ENCODE measurements at regions not wholly inside any gene's neighbourhood (a gene's known extent, or its start where the extent isn't known, plus 50 kb on each side); places are given as distances from the start of the nearest gene placed in this dataset.
A peak's percentile ranks its signal among the peaks of the same experiment; 100 is the strongest.

DNA sequence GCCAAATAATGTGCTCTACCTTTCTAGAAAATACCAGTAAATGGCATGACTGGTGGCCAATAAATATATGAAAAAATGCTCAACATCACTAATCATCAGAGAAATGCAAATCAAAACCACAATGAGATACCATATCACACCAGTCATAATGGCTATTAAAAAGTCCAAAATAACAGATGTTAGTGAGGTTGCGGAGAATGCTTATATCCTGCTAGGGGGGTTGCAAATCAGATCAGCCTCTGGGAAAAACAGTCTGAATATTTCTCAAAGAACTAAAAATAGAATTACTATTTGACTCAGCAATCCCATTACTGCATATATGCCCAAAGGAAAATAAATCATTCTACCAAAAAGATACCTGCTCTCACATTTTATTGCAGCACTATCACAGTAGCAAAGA, 115.1 kb downstream of the RASGEF1B start:
- Histone ChIP-seq H3K4me3 (no peak overlapping the region), H3K9me3 (no peaks in the 10 kb centered on the region), H3K4me1 (no peaks in the 10 kb centered on the region), H3K27ac (no peak overlapping the region), H3K36me3 (no peaks in the 10 kb centered on the region), H3K27me3 (no peaks in the 10 kb centered on the region)
- DNase-seq (ENCODE audit: low spot score) = no peak
- TF ChIP-seq, protein P1, sequence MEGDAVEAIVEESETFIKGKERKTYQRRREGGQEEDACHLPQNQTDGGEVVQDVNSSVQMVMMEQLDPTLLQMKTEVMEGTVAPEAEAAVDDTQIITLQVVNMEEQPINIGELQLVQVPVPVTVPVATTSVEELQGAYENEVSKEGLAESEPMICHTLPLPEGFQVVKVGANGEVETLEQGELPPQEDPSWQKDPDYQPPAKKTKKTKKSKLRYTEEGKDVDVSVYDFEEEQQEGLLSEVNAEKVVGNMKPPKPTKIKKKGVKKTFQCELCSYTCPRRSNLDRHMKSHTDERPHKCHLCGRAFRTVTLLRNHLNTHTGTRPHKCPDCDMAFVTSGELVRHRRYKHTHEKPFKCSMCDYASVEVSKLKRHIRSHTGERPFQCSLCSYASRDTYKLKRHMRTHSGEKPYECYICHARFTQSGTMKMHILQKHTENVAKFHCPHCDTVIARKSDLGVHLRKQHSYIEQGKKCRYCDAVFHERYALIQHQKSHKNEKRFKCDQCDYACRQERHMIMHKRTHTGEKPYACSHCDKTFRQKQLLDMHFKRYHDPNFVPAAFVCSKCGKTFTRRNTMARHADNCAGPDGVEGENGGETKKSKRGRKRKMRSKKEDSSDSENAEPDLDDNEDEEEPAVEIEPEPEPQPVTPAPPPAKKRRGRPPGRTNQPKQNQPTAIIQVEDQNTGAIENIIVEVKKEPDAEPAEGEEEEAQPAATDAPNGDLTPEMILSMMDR (IDR thresholded peaks at IDR 0.05) = no peak

DNA sequence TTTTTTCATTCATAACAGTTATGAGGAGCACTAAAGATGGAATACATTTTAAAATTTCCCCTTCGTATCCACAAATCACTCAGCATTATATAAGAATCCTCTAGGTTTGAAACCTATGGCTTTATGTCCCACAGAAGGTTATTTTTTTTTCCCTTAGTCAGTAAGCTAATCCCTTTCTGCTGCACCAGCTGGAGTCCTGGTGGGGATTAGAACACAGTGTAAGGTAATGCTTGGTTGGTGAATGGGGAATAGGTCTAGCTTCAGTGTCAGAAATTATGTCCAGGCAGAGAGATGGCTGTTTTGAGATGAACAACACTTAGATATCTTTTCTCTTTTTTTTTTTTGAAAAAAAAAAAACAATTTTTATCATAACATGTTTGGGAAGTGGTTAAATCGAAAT, 116.6 kb downstream of the RASGEF1B start:
- H3K4me1 ChIP-seq = no peaks in the 10 kb centered on the region
- no peak for DNase-seq (ENCODE audit: low spot score)
- TF ChIP-seq, protein P1 (IDR thresholded peaks at IDR 0.05) = no peak
- H3K9me3 ChIP-seq = no peaks in the 10 kb centered on the region
- H3K27ac ChIP-seq = no peak overlapping the region
- no peaks in the 10 kb centered on the region for H3K27me3 ChIP-seq
- no peaks in the 10 kb centered on the region for H3K36me3 ChIP-seq
- no peak overlapping the region for H3K4me3 ChIP-seq

DNA sequence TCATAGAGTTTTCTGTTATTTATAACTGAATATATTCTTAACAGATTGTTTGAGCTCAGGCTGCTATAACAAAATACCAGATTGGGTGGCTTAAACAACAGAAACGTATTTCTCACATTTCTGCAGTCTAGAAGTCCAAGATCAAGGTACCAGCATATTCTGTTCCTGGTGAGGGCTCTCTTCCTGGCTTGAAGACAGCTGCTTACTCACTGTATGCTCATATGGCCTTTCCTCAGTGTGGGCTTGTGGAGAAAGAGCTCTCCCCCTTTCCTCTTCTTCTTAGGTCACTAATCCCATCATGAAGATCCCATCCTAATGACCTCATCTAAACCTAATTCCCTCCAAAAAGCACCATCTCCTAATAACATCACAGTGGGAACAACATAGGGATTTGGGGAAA, 117.8 kb downstream of the RASGEF1B start:
- DNase-seq (ENCODE audit: low spot score) = no peak
- H3K27me3 ChIP-seq = no peaks in the 10 kb centered on the region
- H3K4me1 ChIP-seq = no peaks in the 10 kb centered on the region
- TF ChIP-seq, protein P1 (IDR thresholded peaks at IDR 0.05) = no peak
- H3K36me3 ChIP-seq = no peaks in the 10 kb centered on the region
- no peak overlapping the region for H3K27ac ChIP-seq
- H3K4me3 ChIP-seq = no peak overlapping the region
- no peaks in the 10 kb centered on the region for H3K9me3 ChIP-seq

DNA sequence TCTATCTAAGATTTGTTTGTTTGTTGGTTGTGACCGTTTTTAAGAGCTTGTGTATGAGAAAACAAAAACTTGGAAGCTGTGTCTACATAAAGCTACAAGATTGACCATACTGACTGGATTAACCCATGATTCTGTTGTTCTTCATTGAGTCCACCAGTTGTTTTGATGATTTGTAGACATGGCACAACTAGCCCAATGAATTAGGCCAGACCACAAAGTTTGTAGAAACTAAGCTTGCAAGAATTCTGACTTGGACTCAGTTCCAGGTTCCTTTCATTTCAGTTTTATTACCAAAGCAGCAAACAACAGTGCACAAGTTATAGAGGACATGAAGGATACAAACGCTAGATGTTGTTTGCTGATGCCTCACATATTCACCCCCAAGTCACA, 119.3 kb downstream of the RASGEF1B start:
- TF ChIP-seq, protein P1 (IDR thresholded peaks at IDR 0.05) = no peak
- no peak overlapping the region for H3K27ac ChIP-seq

DNA sequence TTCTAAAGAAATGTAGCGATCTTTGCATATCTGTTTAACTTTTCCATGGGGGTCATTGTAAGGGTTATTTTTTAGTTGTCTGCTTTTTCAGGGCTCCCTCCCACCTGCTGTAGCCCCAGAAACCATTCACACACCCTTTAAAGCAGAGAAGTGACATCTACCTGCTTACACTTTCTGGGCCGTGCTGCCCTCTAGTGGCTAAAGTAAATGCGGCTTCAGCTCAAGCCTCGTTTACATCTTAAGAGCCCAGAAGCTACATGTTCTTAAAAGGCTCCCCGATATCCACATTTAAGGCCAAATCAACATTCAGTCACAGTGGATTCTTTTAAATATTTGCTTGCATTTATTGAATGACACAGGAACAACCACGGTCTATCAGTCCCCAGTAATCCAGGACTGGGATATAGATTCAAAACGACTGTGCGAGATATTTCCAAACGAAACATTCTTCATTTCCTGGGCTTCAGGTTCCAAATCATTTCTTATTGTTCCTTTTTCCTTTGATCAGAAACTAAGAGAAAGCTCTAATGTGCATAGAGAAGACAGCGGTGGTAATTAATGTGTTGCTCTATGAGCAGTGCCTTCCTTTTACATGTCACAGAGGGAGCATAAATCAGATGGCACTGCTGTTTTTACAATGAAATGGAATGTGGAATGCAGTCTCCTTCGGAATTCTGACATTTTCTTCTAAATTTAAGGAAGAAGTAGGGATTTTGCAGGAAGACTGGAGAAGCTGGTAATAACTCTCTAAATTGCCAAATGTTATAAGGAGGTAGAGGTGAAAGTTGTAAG, 119.9 kb downstream of the RASGEF1B start:
- no peaks in the 10 kb centered on the region for H3K9me3 ChIP-seq
- H3K4me1 ChIP-seq = no peaks in the 10 kb centered on the region
- H3K27ac ChIP-seq = no peak overlapping the region
- no peak overlapping the region for H3K4me3 ChIP-seq
- no peaks in the 10 kb centered on the region for H3K27me3 ChIP-seq
- DNase-seq (ENCODE audit: low spot score) = peak; percentile 80
- no peaks in the 10 kb centered on the region for H3K36me3 ChIP-seq
- TF ChIP-seq, protein P1 (IDR thresholded peaks at IDR 0.05) = peak; percentile 77 to 92

More for the DNA sequence above, 119.3 kb downstream of the RASGEF1B start:
- H3K36me3 ChIP-seq = no peaks in the 10 kb centered on the region
- no peak overlapping the region for H3K4me3 ChIP-seq
- no peaks in the 10 kb centered on the region for H3K27me3 ChIP-seq
- H3K4me1 ChIP-seq = no peaks in the 10 kb centered on the region
- no peak for DNase-seq (ENCODE audit: low spot score)
- H3K9me3 ChIP-seq = no peaks in the 10 kb centered on the region

DNA sequence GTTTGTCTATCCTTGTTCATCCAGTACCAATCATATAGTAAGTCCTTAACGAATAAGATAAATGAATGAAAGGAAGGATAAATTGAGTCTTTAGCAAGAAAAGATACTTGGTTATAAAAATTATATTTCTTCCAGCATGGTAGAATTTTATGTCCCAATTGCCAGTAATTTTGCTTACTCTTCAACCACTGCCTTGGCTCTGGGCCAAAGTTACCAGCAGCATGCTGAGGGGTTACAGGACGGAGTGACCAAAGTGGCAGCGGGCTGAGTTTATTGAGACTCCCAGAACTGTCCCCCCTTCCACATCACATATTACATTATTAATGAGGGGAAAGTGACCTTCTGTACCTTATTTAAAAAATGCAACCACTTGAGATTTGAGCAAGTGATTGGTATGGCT, 121.7 kb downstream of the RASGEF1B start:
- TF ChIP-seq, protein P1 (IDR thresholded peaks at IDR 0.05) = no peak
- Histone ChIP-seq H3K9me3 (no peaks in the 10 kb centered on the region), H3K4me1 (no peaks in the 10 kb centered on the region), H3K4me3 (no peak overlapping the region), H3K27me3 (no peaks in the 10 kb centered on the region), H3K27ac (no peak overlapping the region), H3K36me3 (no peaks in the 10 kb centered on the region)
- no peak for DNase-seq (ENCODE audit: low spot score)
